Fibroblast of lung (primary cell): ENCODE measurements at regions not wholly inside any gene's neighbourhood (a gene's known extent, or its start where the extent isn't known, plus 50 kb on each side); places are given as distances from the start of the nearest gene placed in this dataset.

ENCODE experiments used
- EZH2 ChIP-seq: IDR thresholded peaks from 2 replicates; pipeline ENCODE4 v1.5.1; 2012; ENCODE audit warnings: low read length, control low read depth, mild to moderate bottlenecking; ENCODE audit errors: missing control alignments
- TF ChIP-seq, protein P1 (sequence below), 2 donors: IDR thresholded peaks in 1 of 2; conservative IDR thresholded peaks in 1 of 2; 1 replicate in 1 of 2; 2 replicates in 1 of 2; pipeline ENCODE4 v1.5.1; 2011 to 2012; ENCODE audit warnings: low read length in 2 of 2, control low read depth in 1 of 2, inconsistent platforms in 1 of 2, low read depth in 1 of 2, mild to moderate bottlenecking in 1 of 2

- no peak for TF ChIP-seq EZH2
- TF ChIP-seq, protein P1, sequence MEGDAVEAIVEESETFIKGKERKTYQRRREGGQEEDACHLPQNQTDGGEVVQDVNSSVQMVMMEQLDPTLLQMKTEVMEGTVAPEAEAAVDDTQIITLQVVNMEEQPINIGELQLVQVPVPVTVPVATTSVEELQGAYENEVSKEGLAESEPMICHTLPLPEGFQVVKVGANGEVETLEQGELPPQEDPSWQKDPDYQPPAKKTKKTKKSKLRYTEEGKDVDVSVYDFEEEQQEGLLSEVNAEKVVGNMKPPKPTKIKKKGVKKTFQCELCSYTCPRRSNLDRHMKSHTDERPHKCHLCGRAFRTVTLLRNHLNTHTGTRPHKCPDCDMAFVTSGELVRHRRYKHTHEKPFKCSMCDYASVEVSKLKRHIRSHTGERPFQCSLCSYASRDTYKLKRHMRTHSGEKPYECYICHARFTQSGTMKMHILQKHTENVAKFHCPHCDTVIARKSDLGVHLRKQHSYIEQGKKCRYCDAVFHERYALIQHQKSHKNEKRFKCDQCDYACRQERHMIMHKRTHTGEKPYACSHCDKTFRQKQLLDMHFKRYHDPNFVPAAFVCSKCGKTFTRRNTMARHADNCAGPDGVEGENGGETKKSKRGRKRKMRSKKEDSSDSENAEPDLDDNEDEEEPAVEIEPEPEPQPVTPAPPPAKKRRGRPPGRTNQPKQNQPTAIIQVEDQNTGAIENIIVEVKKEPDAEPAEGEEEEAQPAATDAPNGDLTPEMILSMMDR (conservative IDR thresholded peaks at IDR 0.05 in 1 of 2, IDR thresholded peaks at IDR 0.05 in 1 of 2; ENCODE audit: low read depth in 1 of 2, low read length in 2 of 2): no peak
Observed at GRCh38 chr10:57341294-57341693, 926.4 kb downstream of the IPMK start.
